Transverse colon (tissue), 4 donors: ENCODE measurements at regions not wholly inside any gene's neighbourhood (a gene's known extent, or its start where the extent isn't known, plus 50 kb on each side); places are given as distances from the start of the nearest gene placed in this dataset.
"Not testable (repeated sequence)": the region's sequence is repeated elsewhere in the genome, so short reads cannot be mapped to it uniquely, and the experiment has no call there.

Experiments used
- DNase-seq: peaks from one replicate; pipeline ENCODE4 v3.0.0-alpha.2; 2019
- H3K27ac ChIP-seq, 4 donors: fragments of 200-600 bp; sonication (generic); 2 replicates each; pipeline ENCODE4 v1.5.1; 2016 to 2018; ENCODE audit warnings: inconsistent platforms in 4 of 4
- H3K27me3 ChIP-seq: fragments of 200-600 bp; sonication (generic); 2 replicates; pipeline ENCODE4 v1.5.1; 2017; ENCODE audit warnings: inconsistent platforms
- H3K36me3 ChIP-seq, 4 donors: fragments of 200-600 bp; sonication (generic); 2 replicates each; pipeline ENCODE4 v1.5.1; 2017 to 2019; ENCODE audit warnings: inconsistent platforms in 4 of 4
- H3K4me1 ChIP-seq, 4 donors: fragments of 200-600 bp; sonication (generic); 2 replicates each; pipeline ENCODE4 v1.5.1; 2017 to 2020; ENCODE audit warnings: inconsistent platforms in 4 of 4
- H3K4me3 ChIP-seq, 4 donors: fragments of 200-600 bp; sonication (generic); 1 replicate in 1 of 4; 2 replicates in 3 of 4; pipeline versions ENCODE4 v1.5.1 to v1.6.1; 2017 to 2019; ENCODE audit warnings: inconsistent platforms in 4 of 4
- H3K9me3 ChIP-seq, 2 donors: fragments of 200-600 bp; sonication (generic); 2 replicates each; pipeline ENCODE4 v1.5.1; 2017 to 2019; ENCODE audit warnings: inconsistent platforms in 2 of 2
- CTCF ChIP-seq, 5 experiments: fragments of 200-600 bp in 3 of 5; fragments of 450-650 bp in 2 of 5; sonication (generic) in 3 of 5; IDR thresholded peaks; 1 replicate in 2 of 5; 2 replicates in 3 of 5; pipeline ENCODE4 v1.5.1; 2016 to 2017; ENCODE audit warnings: antibody characterized with exemption in 5 of 5, inconsistent platforms in 3 of 5, mild to moderate bottlenecking in 2 of 5, moderate library complexity in 1 of 5
- EP300 ChIP-seq: sonication (generic); formaldehyde crosslinking; IDR thresholded peaks from one replicate; pipeline ENCODE4 v1.6.1; 2017; ENCODE audit warnings: antibody characterized with exemption, low read depth
- POLR2A ChIP-seq: fragments of 450-650 bp; IDR thresholded peaks from one replicate; pipeline ENCODE4 v1.6.1; 2016; ENCODE audit warnings: antibody characterized with exemption, mild to moderate bottlenecking, moderate library complexity
- POLR2AphosphoS5 ChIP-seq, 3 donors: sonication (generic); formaldehyde crosslinking; IDR thresholded peaks; one replicate each; pipeline ENCODE4 v1.6.1; 2016; ENCODE audit warnings: antibody characterized with exemption in 3 of 3
- WGBS, 2 donors: methylation state at CpG; one replicate each; pipeline ENCODE4 v1.1.5; 2018; ENCODE audit warnings: low coverage in 1 of 2; 5-methylcytosine and 5-hydroxymethylcytosine counted together
- in situ Hi-C, 4 donors: fragments of 200-750 bp; cut with MboI; loops; one replicate each; pipeline versions ENCODE4 v1.15.0 to v1.15.1; 2017; ENCODE audit warnings: low sequenced_read_pairs in 3 of 4, low pct_ligation_motif_present in 1 of 4, low pct_unique_long_range_greater_than_20kb in 1 of 4
- intact Hi-C: fragments of 100-400 bp; cut with DNase I; formaldehyde crosslinking; loops from one replicate; pipeline ENCODE4 v1.15.1; 2023; ENCODE audit warnings: low total_unique reads

GRCh38 chr3:124147946-124148345, 156.0 kb upstream of the ROPN1 start:
- intact Hi-C loops = no loop called here
- TF ChIP-seq POLR2AphosphoS5 (IDR thresholded peaks at IDR 0.05) (no peak), CTCF (IDR thresholded peaks at IDR 0.05) (no peak)

GRCh38 chr3:124149081-124149480, 157.2 kb upstream of the ROPN1 start:
- intact Hi-C loops = no loop called here
- 91 to 100% methylated on average over 1 of the region's 1 CpG for WGBS, 2 donors
- Histone ChIP-seq H3K36me3 (no peaks in the 10 kb centered on the region), H3K9me3 (no peaks in the 10 kb centered on the region), H3K27ac (no peak overlapping the region), H3K4me1 (no peaks in the 10 kb centered on the region), H3K4me3 (no peak overlapping the region), H3K27me3 (no peaks in the 10 kb centered on the region)
- DNase-seq = no peak
- TF ChIP-seq POLR2AphosphoS5 (IDR thresholded peaks at IDR 0.05) (no peak), CTCF (IDR thresholded peaks at IDR 0.05) (no peak), EP300 (no peak), POLR2A (no peak)
- in situ Hi-C loops = no loop called here

More at GRCh38 chr3:124147946-124148345, 156.0 kb upstream of the ROPN1 start:
- 75 to 91% methylated on average over 2 of the region's 2 CpGs for WGBS, 2 donors
- no peak for DNase-seq
- in situ Hi-C loops = no loop called here
- Histone ChIP-seq H3K9me3 (no peaks in the 10 kb centered on the region), H3K27me3 (no peaks in the 10 kb centered on the region), H3K4me3 (no peak overlapping the region), H3K36me3 (no peaks in the 10 kb centered on the region), H3K27ac (no peak overlapping the region), H3K4me1 (no peaks in the 10 kb centered on the region)

GRCh38 chr3:124149771-124150170, 157.8 kb upstream of the ROPN1 start:
- 67 to 82% methylated on average over 3 of the region's 3 CpGs for WGBS, 2 donors
- TF ChIP-seq CTCF (IDR thresholded peaks at IDR 0.05) = no peak
- TF ChIP-seq POLR2AphosphoS5 (IDR thresholded peaks at IDR 0.05) = no peak
- TF ChIP-seq EP300 = no peak
- no peak overlapping the region for H3K27ac ChIP-seq
- intact Hi-C loops = no loop called here
- no peaks in the 10 kb centered on the region for H3K9me3 ChIP-seq
- DNase-seq = no peak
- no peaks in the 10 kb centered on the region for H3K36me3 ChIP-seq
- H3K27me3 ChIP-seq = no peaks in the 10 kb centered on the region
- no peak overlapping the region for H3K4me3 ChIP-seq
- in situ Hi-C loops = no loop called here
- no peaks in the 10 kb centered on the region for H3K4me1 ChIP-seq

GRCh38 chr3:124152891-124153290, 161.0 kb upstream of the ROPN1 start:
- H3K27me3 ChIP-seq, H3K4me1 ChIP-seq, DNase-seq, intact Hi-C loops, in situ Hi-C loops, H3K36me3 ChIP-seq, H3K4me3 ChIP-seq, H3K27ac ChIP-seq, H3K9me3 ChIP-seq: not testable (repeated sequence)
- WGBS, 2 donors = 92 to 100% methylated on average over 1 of the region's 1 CpG

GRCh38 chr3:124156866-124157712, 165.2 kb upstream of the ROPN1 start:
- in situ Hi-C loops = no loop called here
- DNase-seq = no peak
- H3K27ac ChIP-seq = no peak overlapping the region

More at GRCh38 chr3:124156866-124157712, 165.2 kb upstream of the ROPN1 start:
- no peak overlapping the region for H3K4me3 ChIP-seq
- TF ChIP-seq EP300 = no peak
- H3K9me3 ChIP-seq = no peaks in the 10 kb centered on the region
- peaks cover 0 to 12% (median 4%) of the 10 kb centered on the region in 4 donors for H3K4me1 ChIP-seq
- no peaks in the 10 kb centered on the region for H3K36me3 ChIP-seq
- H3K27me3 ChIP-seq = no peaks in the 10 kb centered on the region
- WGBS, 2 donors = 55 to 65% methylated on average over 2 to 6 of the region's 6 CpGs
- intact Hi-C loops = no loop called here
